Activated naive CD8-positive, alpha-beta T cell treated with anti-CD3 and anti-CD28 coated beads, Interleukin-2, amount 50 U/mL, for 24 hours (primary cell): ENCODE measurements at regions not wholly inside any gene's neighbourhood (a gene's known extent, or its start where the extent isn't known, plus 50 kb on each side); places are given as distances from the start of the nearest gene placed in this dataset.

ENCODE experiments used
- ATAC-seq: fragments of 150-1000 bp; cut with Tn5 transposase; one replicate; pipeline ENCODE4 v1.10.0; 2021
- DNase-seq: peaks from one replicate; pipeline ENCODE4 v3.0.0; 2021
- H3K27ac Mint-ChIP-seq: one replicate; pipeline ENCODE4 v1.8.0; 2021; ENCODE audit warnings: mild to moderate bottlenecking, mixed read lengths
- H3K27me3 Mint-ChIP-seq: one replicate; pipeline ENCODE4 v1.8.0; 2021; ENCODE audit warnings: mixed read lengths
- H3K36me3 Mint-ChIP-seq: one replicate; pipeline ENCODE4 v1.8.0; 2021; ENCODE audit warnings: low read depth, mixed read lengths
- H3K4me1 Mint-ChIP-seq: one replicate; pipeline ENCODE4 v1.8.0; 2021; ENCODE audit warnings: mixed read lengths
- H3K4me3 Mint-ChIP-seq: one replicate; pipeline ENCODE4 v1.8.0; 2021; ENCODE audit warnings: mild to moderate bottlenecking, moderate library complexity, mixed read lengths
- H3K9me3 Mint-ChIP-seq: one replicate; pipeline ENCODE4 v1.8.0; 2021; ENCODE audit warnings: mixed read lengths

DNA sequence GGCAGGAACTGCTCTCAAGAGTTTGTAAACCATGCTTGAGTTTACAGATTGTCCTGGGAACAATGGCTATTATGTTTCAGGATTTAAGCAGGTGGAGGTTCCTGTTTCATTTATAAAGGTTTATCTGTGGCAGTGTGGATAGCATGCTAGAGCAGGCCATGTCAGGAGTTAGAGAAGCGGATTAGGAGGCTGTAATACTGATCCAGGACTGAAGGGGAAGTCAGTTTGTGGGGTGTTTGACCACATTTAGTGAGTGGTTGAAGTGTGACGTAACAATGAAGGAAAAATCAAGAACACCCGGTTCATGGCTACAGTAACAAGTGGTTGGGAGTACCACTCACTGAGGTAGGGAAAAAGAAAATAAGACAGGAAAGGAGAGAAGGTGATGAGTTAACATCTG is 299.0 kb downstream of the TLR4 start:
- Mint-ChIP-seq H3K4me1 (no peaks in the 10 kb centered on the region), H3K36me3 (no peaks in the 10 kb centered on the region), H3K4me3 (no peak overlapping the region), H3K27me3 (no peaks in the 10 kb centered on the region), H3K9me3 (no peaks in the 10 kb centered on the region), H3K27ac (no peak overlapping the region)
- DNase-seq (no peak), ATAC-seq (no peak)

DNA sequence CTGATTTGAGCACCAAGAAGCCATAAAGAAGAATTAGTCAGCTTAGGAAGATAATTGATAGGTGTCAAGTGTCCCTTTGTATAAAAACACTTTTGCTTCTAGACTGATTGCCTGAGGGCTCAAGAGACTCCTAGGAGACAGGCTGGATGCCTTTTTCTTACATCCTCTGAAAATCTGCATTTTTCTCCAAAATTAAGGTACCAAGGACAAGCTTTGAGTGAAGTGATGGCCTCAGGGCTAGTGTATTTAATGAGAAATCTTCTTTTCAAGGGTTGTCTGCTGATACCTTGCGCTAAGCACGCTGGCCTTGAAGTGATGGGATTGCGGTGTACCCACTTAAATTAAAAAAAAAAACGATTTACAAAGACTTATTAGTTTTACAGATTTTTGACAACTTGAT is 304.0 kb downstream of the TLR4 start:
- H3K27me3 Mint-ChIP-seq, result peaks cover 1% of the 10 kb centered on the region

DNA sequence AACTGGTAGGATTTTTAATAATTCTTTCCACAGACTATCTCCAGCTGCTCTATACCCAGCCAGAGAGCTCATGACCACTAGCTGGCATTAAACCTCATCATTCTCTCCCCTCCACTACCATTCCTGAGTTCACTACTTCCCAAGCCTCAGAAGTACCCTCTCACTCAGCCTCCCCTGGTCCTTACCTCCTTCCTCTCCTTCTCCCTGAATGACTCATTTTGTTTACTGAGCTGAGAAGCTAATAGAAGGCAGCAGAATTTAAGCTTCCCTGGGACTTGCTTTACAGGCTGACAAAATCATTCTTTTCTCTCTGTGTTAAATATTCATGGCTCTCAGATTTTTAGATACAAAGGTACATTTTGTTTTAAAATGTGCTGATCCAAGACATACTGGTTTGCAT is 305.4 kb downstream of the TLR4 start:
- Mint-ChIP-seq H3K27ac (no peak overlapping the region), H3K9me3 (peaks cover 4% of the 10 kb centered on the region), H3K4me1 (no peaks in the 10 kb centered on the region), H3K4me3 (no peak overlapping the region), H3K36me3 (no peaks in the 10 kb centered on the region), H3K27me3 (peaks cover 1% of the 10 kb centered on the region)
- DNase-seq (no peak), ATAC-seq (no peak)

More for the DNA sequence above, 304.0 kb downstream of the TLR4 start:
- Mint-ChIP-seq H3K36me3 (no peaks in the 10 kb centered on the region), H3K27ac (no peak overlapping the region), H3K4me1 (no peaks in the 10 kb centered on the region), H3K4me3 (no peak overlapping the region), H3K9me3 (peaks cover 4% of the 10 kb centered on the region)
- ATAC-seq (no peak), DNase-seq (no peak)

DNA sequence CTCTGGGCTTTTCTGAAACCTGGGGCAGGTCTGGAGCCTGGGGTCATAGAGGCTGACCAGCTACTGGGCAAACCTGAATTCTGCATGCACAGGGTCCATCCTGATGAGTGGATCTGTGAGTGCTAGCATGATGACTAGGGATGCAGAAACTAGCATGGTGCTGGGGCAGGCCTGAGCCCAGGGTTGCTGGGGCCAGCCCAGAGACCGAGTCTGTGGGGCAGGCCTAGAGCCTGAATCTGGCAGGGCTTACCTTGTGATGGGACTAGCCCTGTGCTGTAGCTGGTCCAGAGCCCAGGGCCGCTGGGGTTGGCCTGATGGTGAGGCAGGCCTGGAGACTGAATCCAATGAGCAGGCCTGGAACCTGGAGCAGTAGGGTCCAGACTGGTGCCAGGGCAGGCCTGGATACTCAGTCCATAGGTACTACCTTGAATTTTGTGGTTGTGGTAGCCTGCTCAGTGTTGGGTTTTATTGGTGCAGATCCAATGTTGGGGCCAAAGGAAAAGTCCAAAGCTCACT is 313.5 kb downstream of the TLR4 start:
- no peak overlapping the region for H3K27ac Mint-ChIP-seq
- no peaks in the 10 kb centered on the region for H3K4me1 Mint-ChIP-seq
- H3K4me3 Mint-ChIP-seq, result no peak overlapping the region
- H3K9me3 Mint-ChIP-seq, result peaks cover 10% of the 10 kb centered on the region
- DNase-seq (no peak), ATAC-seq (no peak)
- H3K36me3 Mint-ChIP-seq, result no peaks in the 10 kb centered on the region
- peaks cover 4% of the 10 kb centered on the region for H3K27me3 Mint-ChIP-seq

DNA sequence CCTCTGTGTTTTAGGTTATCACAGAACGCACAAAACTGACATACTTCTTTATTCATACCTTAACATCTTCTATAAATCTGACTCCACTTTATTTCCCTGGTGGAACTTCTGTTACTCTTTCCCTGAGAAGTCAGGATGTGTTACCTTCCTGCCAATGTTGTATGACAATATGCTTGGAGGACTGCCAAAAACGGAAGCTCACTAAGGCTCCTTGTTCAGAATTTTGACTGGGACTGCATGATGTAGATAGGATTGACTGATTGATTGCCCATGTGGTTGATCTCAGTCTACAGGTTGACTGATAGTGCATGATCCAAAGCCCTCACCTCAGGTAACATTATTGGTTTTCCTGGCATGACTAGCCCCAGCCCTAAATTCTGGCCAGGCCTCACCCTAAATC is 319.4 kb downstream of the TLR4 start:
- Mint-ChIP-seq H3K4me1 (no peaks in the 10 kb centered on the region), H3K4me3 (no peak overlapping the region), H3K27me3 (no peaks in the 10 kb centered on the region), H3K27ac (no peak overlapping the region), H3K36me3 (no peaks in the 10 kb centered on the region), H3K9me3 (peaks cover 7% of the 10 kb centered on the region)
- DNase-seq (no peak), ATAC-seq (no peak)

DNA sequence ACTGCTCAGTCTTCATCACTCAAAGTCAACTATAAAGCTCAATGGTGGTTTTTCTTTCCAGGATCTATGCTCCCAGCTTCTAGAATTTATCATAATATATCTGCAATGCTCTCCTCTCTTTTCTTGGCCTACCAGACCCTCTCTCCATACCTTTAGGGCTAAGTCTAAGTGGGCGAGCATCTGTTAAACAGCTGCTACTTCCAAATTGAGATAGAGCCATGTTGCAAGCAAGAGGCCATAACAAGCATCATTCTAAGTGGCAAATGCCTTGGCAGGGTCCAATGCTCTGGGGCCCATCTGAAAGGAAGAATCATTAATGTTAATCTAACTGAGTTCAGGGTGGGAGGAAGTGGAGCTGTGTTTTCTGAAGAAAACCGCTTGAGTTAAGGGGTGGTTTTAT is 324.0 kb downstream of the TLR4 start:
- peaks cover 8% of the 10 kb centered on the region for H3K27me3 Mint-ChIP-seq
- no peak overlapping the region for H3K27ac Mint-ChIP-seq
- ATAC-seq, result no peak
- no peaks in the 10 kb centered on the region for H3K36me3 Mint-ChIP-seq
- DNase-seq, result no peak
- no peak overlapping the region for H3K4me3 Mint-ChIP-seq
- H3K4me1 Mint-ChIP-seq, result no peaks in the 10 kb centered on the region
- H3K9me3 Mint-ChIP-seq, result peaks cover 7% of the 10 kb centered on the region

DNA sequence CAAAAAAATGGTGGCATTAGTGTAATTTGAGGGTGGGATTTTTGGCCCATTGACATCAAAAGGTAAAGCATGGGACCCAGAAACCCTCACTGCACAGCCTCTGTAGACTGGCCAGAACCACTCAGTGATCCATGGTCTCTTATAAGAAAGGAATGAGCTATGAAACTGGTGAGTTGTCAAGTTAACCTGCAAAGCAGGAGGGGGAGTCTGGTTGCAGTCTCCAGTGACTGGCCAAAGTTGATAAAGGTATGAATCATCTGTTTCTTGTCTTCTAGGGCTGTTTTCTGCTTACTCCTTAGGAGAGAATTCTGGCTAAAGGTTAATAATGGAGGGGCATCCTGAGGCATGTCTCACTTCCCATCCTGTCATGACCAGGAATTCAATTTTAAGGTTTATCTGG is 325.2 kb downstream of the TLR4 start:
- Mint-ChIP-seq H3K4me1 (no peaks in the 10 kb centered on the region), H3K36me3 (no peaks in the 10 kb centered on the region), H3K4me3 (no peak overlapping the region), H3K9me3 (peaks cover 7% of the 10 kb centered on the region), H3K27ac (no peak overlapping the region), H3K27me3 (peaks cover 11% of the 10 kb centered on the region)
- DNase-seq, result no peak
- ATAC-seq, result no peak

DNA sequence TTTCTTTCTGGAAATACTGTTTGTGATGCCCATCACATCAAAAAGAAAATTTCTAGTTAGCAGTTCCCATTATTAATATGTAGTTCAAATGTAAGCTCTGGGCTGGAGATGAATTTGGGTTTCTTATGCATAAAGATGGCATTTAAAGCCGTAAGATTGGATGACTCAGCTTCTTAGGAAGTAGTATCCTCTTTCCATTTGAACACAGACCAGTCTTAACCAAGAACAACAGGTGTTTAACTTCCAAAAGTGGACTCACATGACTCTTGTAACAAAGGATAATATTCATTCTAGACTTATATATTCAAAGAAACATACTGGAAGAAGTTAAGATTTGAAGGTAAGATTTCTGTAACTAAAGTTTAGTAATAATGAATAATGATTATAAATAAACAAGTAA is 330.5 kb downstream of the TLR4 start:
- DNase-seq (no peak), ATAC-seq (no peak)
- Mint-ChIP-seq H3K4me3 (no peak overlapping the region), H3K9me3 (no peaks in the 10 kb centered on the region), H3K36me3 (no peaks in the 10 kb centered on the region), H3K27ac (no peak overlapping the region), H3K27me3 (peaks cover 11% of the 10 kb centered on the region), H3K4me1 (no peaks in the 10 kb centered on the region)

DNA sequence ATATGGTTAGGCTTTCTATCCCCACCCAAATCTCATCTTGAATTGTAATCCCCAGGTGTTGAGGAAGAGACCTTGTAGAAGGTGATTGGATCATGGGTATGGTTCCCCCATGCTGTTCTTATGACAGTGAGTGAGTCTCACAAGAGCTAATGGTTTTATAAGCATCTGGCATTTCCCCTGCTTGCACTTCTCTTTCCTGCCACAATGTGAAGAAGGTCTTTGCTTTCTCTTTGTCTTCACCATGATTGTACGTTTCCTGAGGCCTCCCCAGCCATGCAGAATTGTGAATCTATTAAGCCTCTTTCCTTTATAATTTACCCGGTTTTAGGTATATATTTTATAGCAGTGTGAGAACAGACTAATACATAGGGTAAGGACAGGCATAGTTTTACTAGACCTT is 334.5 kb downstream of the TLR4 start:
- H3K4me3 Mint-ChIP-seq, result no peak overlapping the region
- H3K4me1 Mint-ChIP-seq, result no peaks in the 10 kb centered on the region
- H3K36me3 Mint-ChIP-seq, result no peaks in the 10 kb centered on the region
- ATAC-seq, result no peak
- peaks cover 3% of the 10 kb centered on the region for H3K27me3 Mint-ChIP-seq
- no peak overlapping the region for H3K27ac Mint-ChIP-seq
- H3K9me3 Mint-ChIP-seq, result no peaks in the 10 kb centered on the region
- no peak for DNase-seq

DNA sequence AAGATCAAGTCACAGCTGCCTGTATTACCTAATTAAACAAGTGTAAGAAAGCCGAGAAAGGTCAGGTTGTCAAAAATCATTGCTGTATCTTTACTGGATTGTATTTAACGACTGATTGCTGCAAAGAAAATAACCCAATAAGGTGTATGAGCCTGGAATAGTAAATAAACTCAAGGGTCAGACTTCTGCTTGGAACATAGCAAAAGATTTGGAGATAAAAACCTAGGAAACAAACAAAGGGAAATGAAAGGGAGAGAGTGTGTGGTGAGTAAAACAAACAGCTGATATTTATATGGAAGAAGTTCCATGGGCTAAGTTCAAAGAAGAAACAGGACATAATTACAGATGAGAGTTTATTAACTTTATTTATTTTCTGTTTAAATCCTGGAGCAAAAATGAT is 354.0 kb downstream of the TLR4 start:
- H3K27me3 Mint-ChIP-seq, result no peaks in the 10 kb centered on the region
- no peaks in the 10 kb centered on the region for H3K9me3 Mint-ChIP-seq
- H3K36me3 Mint-ChIP-seq, result no peaks in the 10 kb centered on the region
- H3K27ac Mint-ChIP-seq, result no peak overlapping the region
- no peak overlapping the region for H3K4me3 Mint-ChIP-seq
- no peak for ATAC-seq
- H3K4me1 Mint-ChIP-seq, result no peaks in the 10 kb centered on the region
- no peak for DNase-seq

DNA sequence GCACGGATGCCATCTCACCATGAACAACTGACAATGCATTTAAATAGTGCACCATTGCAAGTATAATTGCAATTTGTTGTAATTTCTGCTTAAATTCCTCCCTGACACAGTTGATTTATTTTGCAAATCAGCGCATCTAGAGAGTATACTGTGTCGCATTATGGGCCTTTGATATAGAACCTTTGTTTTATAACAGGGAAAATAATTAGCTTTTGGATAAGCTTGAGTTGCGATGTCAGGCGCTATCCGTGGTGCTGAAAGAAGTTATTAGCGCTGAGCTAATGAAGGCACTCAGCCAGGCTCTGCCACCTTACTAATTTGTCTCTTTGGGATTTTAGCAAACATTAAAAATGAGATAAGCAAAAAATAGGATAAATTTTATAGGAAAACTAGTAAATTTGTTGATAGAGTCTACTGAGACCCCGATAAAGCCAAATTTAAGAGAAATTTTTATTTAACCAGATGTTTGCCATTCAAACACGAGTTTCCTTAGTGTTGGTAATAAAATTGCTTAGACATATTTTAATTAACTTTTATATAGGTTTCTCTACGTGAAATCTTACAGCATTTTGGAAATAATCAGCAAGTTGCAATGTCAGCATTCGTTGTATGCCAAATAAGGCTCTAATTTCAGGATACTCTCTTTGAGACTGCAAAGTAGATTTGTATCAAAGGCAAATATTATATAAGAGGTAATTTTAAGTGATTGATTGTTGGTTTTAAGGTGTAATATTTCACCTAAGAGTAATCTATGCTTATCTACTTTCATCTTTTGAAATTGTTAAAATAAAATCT is 355.5 kb downstream of the TLR4 start:
- Mint-ChIP-seq H3K4me3 (no peak overlapping the region), H3K27me3 (no peaks in the 10 kb centered on the region), H3K4me1 (no peaks in the 10 kb centered on the region), H3K9me3 (no peaks in the 10 kb centered on the region), H3K36me3 (no peaks in the 10 kb centered on the region), H3K27ac (no peak overlapping the region)
- ATAC-seq (no peak), DNase-seq (peak; percentile 5)

DNA sequence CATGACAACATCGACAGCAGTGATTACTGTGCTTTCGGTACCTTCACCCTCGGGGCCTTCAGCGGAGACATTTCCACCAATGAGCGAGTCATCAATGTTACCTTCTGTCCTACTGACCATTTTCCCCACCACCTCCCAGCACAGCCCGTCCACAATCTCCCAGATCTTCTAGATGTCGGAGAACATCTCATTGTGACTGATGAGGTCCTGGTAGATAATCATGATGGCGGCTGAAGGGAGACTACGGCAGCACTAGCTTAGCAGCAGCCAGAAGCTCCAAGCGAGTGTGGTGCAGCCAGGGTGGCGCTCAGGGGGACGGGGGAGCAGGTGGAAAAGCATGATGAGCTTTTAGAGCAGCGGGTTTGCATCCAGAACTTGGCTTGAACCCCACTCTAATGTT is 379.0 kb downstream of the TLR4 start:
- H3K27me3 Mint-ChIP-seq, result no peaks in the 10 kb centered on the region
- H3K27ac Mint-ChIP-seq, result no peak overlapping the region
- no peak for ATAC-seq
- no peaks in the 10 kb centered on the region for H3K36me3 Mint-ChIP-seq
- no peak overlapping the region for H3K4me3 Mint-ChIP-seq
- H3K4me1 Mint-ChIP-seq, result no peaks in the 10 kb centered on the region
- H3K9me3 Mint-ChIP-seq, result no peaks in the 10 kb centered on the region
- DNase-seq, result no peak

DNA sequence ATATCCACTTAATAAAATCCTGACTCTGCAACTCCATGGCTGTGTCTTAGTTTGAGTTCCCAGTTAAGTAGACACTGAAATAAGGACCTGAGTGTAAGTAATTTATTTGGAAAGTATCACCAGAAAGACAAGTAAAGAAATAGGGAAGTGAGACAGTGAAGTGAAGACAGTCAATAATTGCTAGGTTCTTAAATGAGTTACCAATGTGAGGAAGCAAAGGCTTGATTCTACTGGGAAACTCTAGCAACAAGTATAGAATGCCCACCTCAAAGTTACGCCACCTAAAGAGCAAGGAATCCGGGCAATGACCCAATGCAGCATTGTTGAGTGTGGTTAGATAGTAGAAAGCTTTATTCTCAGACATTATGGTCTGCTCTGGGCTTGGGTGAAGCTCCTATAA is 383.9 kb downstream of the TLR4 start:
- no peak overlapping the region for H3K4me3 Mint-ChIP-seq
- no peaks in the 10 kb centered on the region for H3K27me3 Mint-ChIP-seq
- no peaks in the 10 kb centered on the region for H3K4me1 Mint-ChIP-seq

DNA sequence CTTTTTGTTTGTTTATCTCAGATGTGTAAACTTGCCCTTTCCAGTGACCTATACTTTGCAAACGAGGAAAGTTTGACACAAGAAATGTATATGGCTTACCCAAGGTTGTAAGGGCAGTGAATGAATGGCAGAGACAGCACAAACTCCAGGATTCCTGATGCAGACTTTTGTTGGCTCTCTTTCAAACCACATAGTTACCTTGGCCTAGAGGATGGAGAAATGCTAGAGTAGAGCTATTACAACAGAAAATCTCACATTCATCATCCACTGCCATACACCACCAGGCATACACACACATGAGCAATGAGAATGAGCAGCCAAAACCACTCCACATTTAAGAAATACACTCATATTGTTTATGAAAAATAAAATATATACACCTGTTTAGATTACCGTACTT is 387.0 kb downstream of the TLR4 start:
- H3K4me3 Mint-ChIP-seq, result no peak overlapping the region
- no peaks in the 10 kb centered on the region for H3K27me3 Mint-ChIP-seq
- H3K9me3 Mint-ChIP-seq, result no peaks in the 10 kb centered on the region
- DNase-seq (no peak), ATAC-seq (no peak)
- H3K27ac Mint-ChIP-seq, result no peak overlapping the region
- no peaks in the 10 kb centered on the region for H3K36me3 Mint-ChIP-seq
- no peaks in the 10 kb centered on the region for H3K4me1 Mint-ChIP-seq

More for the DNA sequence above, 383.9 kb downstream of the TLR4 start:
- Mint-ChIP-seq H3K36me3 (no peaks in the 10 kb centered on the region), H3K27ac (no peak overlapping the region), H3K9me3 (no peaks in the 10 kb centered on the region)
- DNase-seq (no peak), ATAC-seq (no peak)

DNA sequence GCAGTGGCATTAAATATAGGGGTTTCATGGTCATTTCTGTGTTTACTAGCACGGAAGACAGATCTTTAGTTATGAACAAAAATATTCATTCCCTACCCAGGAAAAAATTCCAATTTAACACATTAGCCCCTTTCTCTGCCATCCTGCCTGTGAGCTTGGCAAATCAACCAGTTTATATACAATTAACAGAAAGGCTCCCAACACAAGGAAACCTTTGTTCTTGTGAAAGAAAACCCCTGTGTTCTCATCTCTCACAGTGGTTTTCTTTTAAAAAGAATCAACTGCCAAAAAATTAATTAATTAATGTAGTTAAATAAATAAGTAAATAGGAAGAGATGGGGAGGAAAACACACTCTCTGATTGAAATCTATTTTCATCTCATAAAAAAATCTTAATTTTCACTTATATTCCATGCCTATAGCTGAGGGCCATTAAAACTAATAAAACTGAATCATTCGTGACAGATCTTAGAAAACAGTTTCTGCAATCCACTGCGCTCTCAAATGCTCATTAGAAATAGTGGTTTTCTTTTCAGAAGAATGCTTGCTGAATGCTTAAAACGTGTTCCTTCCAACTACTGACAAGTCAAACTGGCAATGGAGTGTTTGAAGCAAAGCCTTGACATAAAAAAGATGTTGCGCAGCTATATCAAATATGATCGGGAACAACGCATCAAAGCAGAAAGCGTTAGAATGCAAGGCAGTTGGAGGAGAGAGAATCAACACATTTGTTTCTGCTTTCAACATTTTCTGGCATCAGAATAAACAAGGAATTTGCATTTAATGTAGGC is 387.7 kb downstream of the TLR4 start:
- Mint-ChIP-seq H3K36me3 (no peaks in the 10 kb centered on the region), H3K4me1 (no peaks in the 10 kb centered on the region), H3K9me3 (no peaks in the 10 kb centered on the region), H3K27me3 (no peaks in the 10 kb centered on the region), H3K27ac (no peak overlapping the region), H3K4me3 (no peak overlapping the region)
- no peak for ATAC-seq
- DNase-seq, result no peak
